CD4-positive, alpha-beta T cell treated with Interleukin-17A for 4 hours (primary cell): ENCODE measurements at regions not wholly inside any gene's neighbourhood (a gene's known extent, or its start where the extent isn't known, plus 50 kb on each side); places are given as distances from the start of the nearest gene placed in this dataset.
"Not testable (repeated sequence)": the region's sequence is repeated elsewhere in the genome, so short reads cannot be mapped to it uniquely, and the experiment has no call there.

Experiments used
- DNase-seq: peaks from one replicate; pipeline ENCODE4 v3.0.0-alpha.2; 2020; ENCODE audit warnings: mixed read lengths

GRCh38 chr21:28513428-28513827 lies 479.2 kb downstream of the LTN1 start:
- DNase-seq, result no peak

GRCh38 chr21:28509031-28509430 lies 483.6 kb downstream of the LTN1 start:
- DNase-seq, result no peak

GRCh38 chr21:28508126-28508525 lies 484.6 kb downstream of the LTN1 start:
- DNase-seq, result no peak

- no peak for DNase-seq
These were observed 496.2 kb downstream of the LTN1 start for GRCh38 chr21:28496517-28496916.

- DNase-seq, result no peak
These were observed 500.6 kb downstream of the LTN1 start for GRCh38 chr21:28492127-28492526.

- DNase-seq, result no peak
These were observed 502.8 kb downstream of the LTN1 start for GRCh38 chr21:28489821-28490350.

- DNase-seq, result no peak
These were observed 503.5 kb downstream of the LTN1 start for GRCh38 chr21:28489162-28489561.

- DNase-seq, result no peak
These were observed 505.1 kb downstream of the LTN1 start for GRCh38 chr21:28487455-28488070.

- DNase-seq, result no peak
These were observed 507.2 kb downstream of the LTN1 start for GRCh38 chr21:28485301-28486022.

GRCh38 chr21:28483301-28484035 lies 509.2 kb downstream of the LTN1 start:
- DNase-seq, result no peak

GRCh38 chr21:28482657-28483056 lies 510.0 kb downstream of the LTN1 start:
- DNase-seq, result no peak

GRCh38 chr21:28480470-28480869 lies 512.2 kb downstream of the LTN1 start:
- DNase-seq, result no peak

GRCh38 chr21:28473530-28474220 lies 519.0 kb downstream of the LTN1 start:
- no peak for DNase-seq

- not testable (repeated sequence) for DNase-seq
These were observed 520.1 kb downstream of the LTN1 start for GRCh38 chr21:28472543-28472942.

GRCh38 chr21:28464988-28465387 lies 527.7 kb downstream of the LTN1 start:
- DNase-seq, result no peak

- no peak for DNase-seq
These were observed 528.6 kb downstream of the LTN1 start for GRCh38 chr21:28464095-28464494.

- no peak for DNase-seq
These were observed 533.5 kb downstream of the LTN1 start for GRCh38 chr21:28459193-28459592.

- DNase-seq, result no peak
These were observed 534.2 kb downstream of the LTN1 start for GRCh38 chr21:28458446-28458845.

- no peak for DNase-seq
These were observed 537.5 kb downstream of the LTN1 start for GRCh38 chr21:28455253-28455600.

GRCh38 chr21:28454564-28455252 lies 538.0 kb downstream of the LTN1 start:
- DNase-seq, result no peak

GRCh38 chr21:28447462-28447861 lies 545.2 kb downstream of the LTN1 start:
- no peak for DNase-seq

GRCh38 chr21:28445141-28445830 lies 547.4 kb downstream of the LTN1 start:
- DNase-seq, result no peak
